ENCODE measurements at regions not wholly inside any gene's neighbourhood (a gene's known extent, or its start where the extent isn't known, plus 50 kb on each side); places are given as distances from the start of the nearest gene placed in this dataset.

- H3K9me3 ChIP-seq (ENCODE audit: severe bottlenecking) = no peaks in the 10 kb centered on the region
- no peak overlapping the region for H3K4me3 ChIP-seq (ENCODE audit: low read depth, low read length)
- no peaks in the 10 kb centered on the region for H3K27me3 ChIP-seq (ENCODE audit: insufficient read depth, low read depth, severe bottlenecking)
- H3K27ac ChIP-seq = no peak overlapping the region
- TF ChIP-seq, protein P1, sequence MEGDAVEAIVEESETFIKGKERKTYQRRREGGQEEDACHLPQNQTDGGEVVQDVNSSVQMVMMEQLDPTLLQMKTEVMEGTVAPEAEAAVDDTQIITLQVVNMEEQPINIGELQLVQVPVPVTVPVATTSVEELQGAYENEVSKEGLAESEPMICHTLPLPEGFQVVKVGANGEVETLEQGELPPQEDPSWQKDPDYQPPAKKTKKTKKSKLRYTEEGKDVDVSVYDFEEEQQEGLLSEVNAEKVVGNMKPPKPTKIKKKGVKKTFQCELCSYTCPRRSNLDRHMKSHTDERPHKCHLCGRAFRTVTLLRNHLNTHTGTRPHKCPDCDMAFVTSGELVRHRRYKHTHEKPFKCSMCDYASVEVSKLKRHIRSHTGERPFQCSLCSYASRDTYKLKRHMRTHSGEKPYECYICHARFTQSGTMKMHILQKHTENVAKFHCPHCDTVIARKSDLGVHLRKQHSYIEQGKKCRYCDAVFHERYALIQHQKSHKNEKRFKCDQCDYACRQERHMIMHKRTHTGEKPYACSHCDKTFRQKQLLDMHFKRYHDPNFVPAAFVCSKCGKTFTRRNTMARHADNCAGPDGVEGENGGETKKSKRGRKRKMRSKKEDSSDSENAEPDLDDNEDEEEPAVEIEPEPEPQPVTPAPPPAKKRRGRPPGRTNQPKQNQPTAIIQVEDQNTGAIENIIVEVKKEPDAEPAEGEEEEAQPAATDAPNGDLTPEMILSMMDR (IDR thresholded peaks at IDR 0.05; ENCODE audit: low read depth, low read length) = no peak
- no peak for DNase-seq
- no peaks in the 10 kb centered on the region for H3K36me3 ChIP-seq
These were observed 112.4 kb downstream of the TBX19 start for GRCh38 chr1:168392958-168393549.

GRCh38 chr1:168391851-168392681 is 111.4 kb downstream of the TBX19 start:
- Histone ChIP-seq H3K4me3 (ENCODE audit: low read depth, low read length) (no peak overlapping the region), H3K9me3 (ENCODE audit: severe bottlenecking) (no peaks in the 10 kb centered on the region), H3K27ac (no peak overlapping the region), H3K27me3 (ENCODE audit: insufficient read depth, low read depth, severe bottlenecking) (no peaks in the 10 kb centered on the region), H3K36me3 (no peaks in the 10 kb centered on the region)
- TF ChIP-seq, protein P1 (IDR thresholded peaks at IDR 0.05; ENCODE audit: low read depth, low read length) = no peak
- no peak for DNase-seq

DNA sequence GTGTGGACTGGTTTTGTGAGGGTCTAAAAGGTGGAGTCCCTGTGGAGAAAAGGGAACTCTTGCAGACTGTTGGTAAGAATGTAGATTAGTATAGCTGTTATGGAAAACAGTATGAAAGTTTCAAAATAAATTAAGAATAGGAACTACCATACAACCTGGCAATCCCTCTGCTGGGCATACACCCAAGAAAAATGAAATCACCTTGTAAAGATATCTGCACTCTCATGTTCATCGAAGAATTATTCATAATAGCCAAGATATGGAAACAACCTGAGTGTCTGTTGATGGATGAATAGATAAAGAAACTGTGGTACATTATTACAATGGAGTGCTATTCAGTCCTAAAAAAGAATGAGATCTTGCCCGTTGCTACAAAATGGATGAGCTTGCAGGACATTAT is 109.6 kb downstream of the TBX19 start:
- Histone ChIP-seq H3K9me3 (ENCODE audit: severe bottlenecking) (no peaks in the 10 kb centered on the region), H3K4me3 (ENCODE audit: low read depth, low read length) (no peak overlapping the region), H3K36me3 (no peaks in the 10 kb centered on the region), H3K27me3 (ENCODE audit: insufficient read depth, low read depth, severe bottlenecking) (no peaks in the 10 kb centered on the region), H3K27ac (no peak overlapping the region)
- TF ChIP-seq, protein P1 (IDR thresholded peaks at IDR 0.05; ENCODE audit: low read depth, low read length) = no peak
- DNase-seq = no peak

DNA sequence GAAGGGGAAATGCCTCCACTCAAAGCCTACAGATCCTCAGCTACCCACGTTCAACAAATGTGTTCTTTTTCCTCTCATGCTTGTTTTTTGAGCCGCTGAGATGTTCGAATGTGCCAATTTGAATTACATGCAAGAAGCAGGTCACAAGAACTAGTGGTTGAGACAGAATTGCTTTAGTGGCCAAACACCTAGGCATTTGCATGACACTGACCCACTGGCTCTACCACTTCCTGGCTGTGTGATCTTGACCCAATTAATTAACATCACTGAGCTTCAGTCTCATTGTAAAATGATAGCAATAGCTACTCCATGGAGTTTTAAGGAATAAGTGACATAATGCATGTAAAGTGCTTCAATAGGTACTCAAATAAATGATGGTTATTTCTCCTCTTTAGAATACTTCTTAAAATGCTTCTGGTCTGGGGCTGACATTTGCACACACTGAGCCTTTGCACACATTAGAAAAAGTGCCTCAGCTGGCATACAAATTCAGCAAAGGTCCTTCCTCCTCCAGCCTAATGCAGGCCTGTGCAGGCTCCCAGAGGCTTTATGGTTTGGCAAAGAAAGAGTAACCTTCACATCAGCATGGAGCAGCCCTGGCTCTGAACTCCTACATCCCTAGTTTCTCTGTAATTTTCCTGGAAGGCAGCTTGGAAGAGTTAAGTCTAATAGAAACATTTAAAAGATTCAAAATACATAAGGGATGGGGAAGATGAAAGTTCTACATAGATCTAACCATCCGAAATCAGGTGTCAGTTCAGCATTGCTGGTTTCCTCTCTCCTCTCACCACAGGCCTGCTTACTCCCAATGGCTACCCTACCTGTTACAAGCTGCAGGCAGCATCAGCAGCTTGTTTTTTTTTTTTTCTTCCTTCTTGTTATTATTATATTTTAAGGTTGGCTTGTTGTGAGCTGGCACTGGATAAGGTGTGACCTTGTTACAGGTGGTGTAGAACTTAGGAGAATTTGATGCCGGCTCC is 107.4 kb downstream of the TBX19 start:
- Histone ChIP-seq H3K27me3 (ENCODE audit: insufficient read depth, low read depth, severe bottlenecking) (no peaks in the 10 kb centered on the region), H3K27ac (no peak overlapping the region), H3K4me3 (ENCODE audit: low read depth, low read length) (no peak overlapping the region), H3K36me3 (no peaks in the 10 kb centered on the region), H3K9me3 (ENCODE audit: severe bottlenecking) (no peaks in the 10 kb centered on the region)
- DNase-seq = no peak
- TF ChIP-seq, protein P1 (IDR thresholded peaks at IDR 0.05; ENCODE audit: low read depth, low read length) = no peak

- no peaks in the 10 kb centered on the region for H3K36me3 ChIP-seq
- TF ChIP-seq, protein P1 (IDR thresholded peaks at IDR 0.05; ENCODE audit: low read depth, low read length) = no peak
- no peaks in the 10 kb centered on the region for H3K9me3 ChIP-seq (ENCODE audit: severe bottlenecking)
- H3K27me3 ChIP-seq (ENCODE audit: insufficient read depth, low read depth, severe bottlenecking) = no peaks in the 10 kb centered on the region
- DNase-seq = peak; percentile 40
- no peak overlapping the region for H3K27ac ChIP-seq
- peak overlapping the region; percentile 37 for H3K4me3 ChIP-seq (ENCODE audit: low read depth, low read length)
These were observed 106.4 kb downstream of the TBX19 start for GRCh38 chr1:168386949-168387586.
